Vagina (tissue), 2 donors: ENCODE measurements at regions not wholly inside any gene's neighbourhood (a gene's known extent, or its start where the extent isn't known, plus 50 kb on each side); places are given as distances from the start of the nearest gene placed in this dataset.

ENCODE experiments used
- DNase-seq, 2 donors: peaks; one replicate each; pipeline ENCODE4 v3.0.0-alpha.2; 2017; ENCODE audit errors: extremely low spot score in 2 of 2
- H3K27ac ChIP-seq: fragments of 200-600 bp; sonication (generic); one replicate; pipeline ENCODE4 v1.5.1; 2019
- H3K27me3 ChIP-seq: fragments of 200-600 bp; sonication (generic); one replicate; pipeline ENCODE4 v1.5.1; 2019
- H3K36me3 ChIP-seq, 2 donors: fragments of 200-600 bp; sonication (generic); one replicate each; pipeline ENCODE4 v1.5.1; 2017 to 2019
- H3K4me1 ChIP-seq: fragments of 200-600 bp; sonication (generic); one replicate; pipeline ENCODE4 v1.5.1; 2019
- H3K4me3 ChIP-seq, 2 donors: fragments of 200-600 bp; sonication (generic); 1 replicate in 1 of 2; 2 replicates in 1 of 2; pipeline ENCODE4 v1.5.1; 2016 to 2019
- H3K9me3 ChIP-seq: fragments of 200-600 bp; sonication (generic); one replicate; pipeline ENCODE4 v1.5.1; 2019
- CTCF ChIP-seq, 3 experiments: fragments of 450-650 bp in 2 of 3; fragments of 200-600 bp in 1 of 3; sonication (generic) in 1 of 3; IDR thresholded peaks; one replicate each; pipeline ENCODE4 v1.5.1; 2017 to 2019; ENCODE audit warnings: antibody characterized with exemption in 3 of 3, mild to moderate bottlenecking in 2 of 3, moderate library complexity in 2 of 3
- POLR2A ChIP-seq, 2 donors: fragments of 450-650 bp; IDR thresholded peaks; one replicate each; pipeline ENCODE4 v1.6.1; 2017; ENCODE audit warnings: antibody characterized with exemption in 2 of 2, mild to moderate bottlenecking in 2 of 2, moderate library complexity in 2 of 2
- POLR2AphosphoS5 ChIP-seq, 2 donors: sonication (generic); formaldehyde crosslinking; IDR thresholded peaks; one replicate each; pipeline ENCODE4 v1.9.0; 2017; ENCODE audit warnings: antibody characterized with exemption in 2 of 2, mild to moderate bottlenecking in 2 of 2, low read depth in 1 of 2; ENCODE audit not compliant: insufficient read depth in 1 of 2
- intact Hi-C: fragments of 100-400 bp; cut with DNase I; formaldehyde crosslinking; loops from one replicate; pipeline ENCODE4 v1.15.1; 2023

DNA sequence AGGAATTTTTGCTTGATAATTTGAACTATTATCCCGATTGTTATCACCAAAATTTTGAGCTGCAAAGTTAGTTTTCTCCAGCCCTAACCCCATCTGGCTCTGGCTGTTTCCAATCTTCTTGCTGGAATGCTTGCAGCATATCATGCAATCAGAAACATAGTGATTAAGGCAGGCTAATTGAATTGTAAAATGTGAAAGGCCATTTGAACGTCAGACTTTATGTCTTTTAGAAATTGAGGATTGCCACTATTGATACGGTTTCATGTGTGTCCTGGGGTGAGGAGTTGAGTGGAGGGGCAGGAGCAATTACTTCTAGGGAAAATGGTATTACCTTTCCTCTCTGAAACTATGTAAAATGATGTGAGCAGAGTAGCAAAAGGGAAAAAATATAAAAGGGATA, 1674.5 kb upstream of the LRRTM1 start:
- intact Hi-C loops, result no loop called here
- no peaks in the 10 kb centered on the region for H3K36me3 ChIP-seq
- DNase-seq, result no peak
- H3K4me1 ChIP-seq, result no peaks in the 10 kb centered on the region
- H3K27me3 ChIP-seq, result no peaks in the 10 kb centered on the region
- H3K27ac ChIP-seq, result no peak overlapping the region
- TF ChIP-seq POLR2A (IDR thresholded peaks at IDR 0.05), result no peak
- TF ChIP-seq CTCF (IDR thresholded peaks at IDR 0.05), result no peak
- TF ChIP-seq POLR2AphosphoS5 (IDR thresholded peaks at IDR 0.05; ENCODE audit: insufficient read depth in 1 of 2, low read depth in 1 of 2), result no peak
- H3K9me3 ChIP-seq, result no peaks in the 10 kb centered on the region
- no peak overlapping the region for H3K4me3 ChIP-seq

DNA sequence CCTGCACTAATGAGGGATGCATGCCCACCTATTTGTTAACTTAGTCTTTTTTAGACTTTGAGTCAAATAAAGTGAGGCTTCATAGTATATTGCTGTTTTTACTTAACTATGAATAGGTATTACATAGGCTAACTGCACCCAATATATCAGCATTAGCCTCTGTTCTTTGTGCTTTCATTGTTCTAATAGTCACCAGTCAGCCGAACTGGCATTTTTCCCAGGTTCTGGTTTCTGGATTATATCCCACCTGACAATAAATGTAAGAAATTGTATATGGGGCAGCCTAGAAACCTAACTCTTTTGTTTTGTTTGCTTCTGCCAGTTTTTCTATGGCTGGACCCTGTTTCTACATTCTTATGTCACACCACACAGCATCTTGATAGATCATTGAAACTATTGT, 1672.4 kb upstream of the LRRTM1 start:
- no peak for DNase-seq
- TF ChIP-seq POLR2A (IDR thresholded peaks at IDR 0.05), result no peak
- no peak for TF ChIP-seq POLR2AphosphoS5 (IDR thresholded peaks at IDR 0.05; ENCODE audit: insufficient read depth in 1 of 2, low read depth in 1 of 2)
- TF ChIP-seq CTCF (IDR thresholded peaks at IDR 0.05), result no peak
- Histone ChIP-seq H3K4me1 (no peaks in the 10 kb centered on the region), H3K9me3 (no peaks in the 10 kb centered on the region), H3K4me3 (no peak overlapping the region), H3K27me3 (no peaks in the 10 kb centered on the region), H3K27ac (no peak overlapping the region), H3K36me3 (no peaks in the 10 kb centered on the region)
- intact Hi-C loops, result no loop called here

DNA sequence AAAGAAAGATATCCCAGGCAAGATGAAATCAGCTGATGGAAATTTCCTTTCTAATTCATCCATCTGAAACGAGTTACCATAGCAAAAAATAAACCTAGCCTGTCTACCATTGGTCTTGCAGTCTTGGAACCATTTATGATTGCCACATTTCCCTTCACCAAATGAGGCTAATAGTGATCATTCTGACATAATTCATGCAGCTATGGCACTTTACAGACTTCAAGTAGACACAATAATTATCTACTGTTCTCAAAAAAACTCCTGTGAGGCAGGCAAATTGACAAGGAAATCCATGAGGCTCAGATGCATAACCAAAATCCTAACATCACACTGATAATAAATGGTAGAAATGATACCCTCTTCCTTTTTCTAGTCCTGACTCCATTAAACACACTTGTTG, 1669.7 kb upstream of the LRRTM1 start:
- DNase-seq, result no peak
- H3K4me3 ChIP-seq, result no peak overlapping the region
- H3K27me3 ChIP-seq, result no peaks in the 10 kb centered on the region
- no peak overlapping the region for H3K27ac ChIP-seq
- H3K4me1 ChIP-seq, result no peaks in the 10 kb centered on the region
- intact Hi-C loops, result no loop called here
- no peaks in the 10 kb centered on the region for H3K36me3 ChIP-seq
- no peaks in the 10 kb centered on the region for H3K9me3 ChIP-seq
- no peak for TF ChIP-seq POLR2AphosphoS5 (IDR thresholded peaks at IDR 0.05; ENCODE audit: insufficient read depth in 1 of 2, low read depth in 1 of 2)
- no peak for TF ChIP-seq CTCF (IDR thresholded peaks at IDR 0.05)
- no peak for TF ChIP-seq POLR2A (IDR thresholded peaks at IDR 0.05)

DNA sequence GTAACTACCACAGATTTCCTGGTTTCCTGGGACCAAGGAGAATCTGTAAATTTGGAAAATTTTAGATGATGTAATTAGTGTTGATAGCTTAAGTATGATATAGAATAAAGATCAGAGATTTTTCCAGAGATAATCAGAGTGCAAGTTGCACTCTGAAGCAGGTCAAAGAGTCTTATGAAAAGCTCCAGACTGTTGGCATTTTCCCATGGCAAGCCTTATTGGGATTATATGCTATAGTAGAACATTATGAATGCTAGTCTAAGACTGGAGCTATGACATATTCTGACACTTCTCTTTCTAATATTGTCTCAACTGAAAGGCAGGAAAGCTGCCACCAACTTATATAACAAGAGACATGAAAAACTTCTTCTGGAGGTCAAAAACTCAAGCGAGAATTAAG, 1638.3 kb upstream of the LRRTM1 start:
- H3K27ac ChIP-seq, result no peak overlapping the region
- no peak for TF ChIP-seq POLR2A (IDR thresholded peaks at IDR 0.05)
- no peak for TF ChIP-seq CTCF (IDR thresholded peaks at IDR 0.05)
- no peak for TF ChIP-seq POLR2AphosphoS5 (IDR thresholded peaks at IDR 0.05; ENCODE audit: insufficient read depth in 1 of 2, low read depth in 1 of 2)
- H3K27me3 ChIP-seq, result no peaks in the 10 kb centered on the region
- H3K4me3 ChIP-seq, result no peak overlapping the region
- H3K36me3 ChIP-seq, result no peaks in the 10 kb centered on the region
- H3K9me3 ChIP-seq, result no peaks in the 10 kb centered on the region
- DNase-seq, result no peak
- intact Hi-C loops, result no loop called here
- no peaks in the 10 kb centered on the region for H3K4me1 ChIP-seq

GRCh38 chr2:81942136-81942680, 1637.7 kb upstream of the LRRTM1 start:
- H3K9me3 ChIP-seq, result no peaks in the 10 kb centered on the region
- no peaks in the 10 kb centered on the region for H3K36me3 ChIP-seq
- intact Hi-C loops, result no loop called here
- H3K27me3 ChIP-seq, result no peaks in the 10 kb centered on the region
- DNase-seq, result no peak
- H3K4me1 ChIP-seq, result no peaks in the 10 kb centered on the region
- TF ChIP-seq CTCF (IDR thresholded peaks at IDR 0.05), result no peak
- no peak for TF ChIP-seq POLR2AphosphoS5 (IDR thresholded peaks at IDR 0.05; ENCODE audit: insufficient read depth in 1 of 2, low read depth in 1 of 2)
- TF ChIP-seq POLR2A (IDR thresholded peaks at IDR 0.05), result no peak
- no peak overlapping the region for H3K4me3 ChIP-seq
- H3K27ac ChIP-seq, result no peak overlapping the region
